ENCODE measurements at regions not wholly inside any gene's neighbourhood (a gene's known extent, or its start where the extent isn't known, plus 50 kb on each side); places are given as distances from the start of the nearest gene placed in this dataset.

DNA sequence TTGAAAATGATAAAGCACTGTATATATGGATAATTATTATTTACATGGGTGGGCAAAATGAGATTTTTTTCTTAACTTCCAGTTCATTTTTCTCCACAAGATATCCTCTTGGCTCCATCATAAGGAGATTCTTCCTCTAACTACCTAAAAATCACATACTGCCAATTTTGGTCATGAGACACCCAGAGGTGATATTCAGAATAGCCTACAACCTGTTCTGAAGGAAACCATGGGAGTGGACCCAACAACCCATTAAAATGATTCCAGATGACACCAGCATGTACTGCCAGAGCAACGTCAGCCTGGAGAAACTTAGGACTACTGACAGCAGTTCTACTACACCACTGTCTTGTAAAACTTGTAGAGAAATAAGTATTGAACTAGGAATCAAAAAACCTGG, 136.3 kb upstream of the TMPO start:
- TF ChIP-seq, protein P1, sequence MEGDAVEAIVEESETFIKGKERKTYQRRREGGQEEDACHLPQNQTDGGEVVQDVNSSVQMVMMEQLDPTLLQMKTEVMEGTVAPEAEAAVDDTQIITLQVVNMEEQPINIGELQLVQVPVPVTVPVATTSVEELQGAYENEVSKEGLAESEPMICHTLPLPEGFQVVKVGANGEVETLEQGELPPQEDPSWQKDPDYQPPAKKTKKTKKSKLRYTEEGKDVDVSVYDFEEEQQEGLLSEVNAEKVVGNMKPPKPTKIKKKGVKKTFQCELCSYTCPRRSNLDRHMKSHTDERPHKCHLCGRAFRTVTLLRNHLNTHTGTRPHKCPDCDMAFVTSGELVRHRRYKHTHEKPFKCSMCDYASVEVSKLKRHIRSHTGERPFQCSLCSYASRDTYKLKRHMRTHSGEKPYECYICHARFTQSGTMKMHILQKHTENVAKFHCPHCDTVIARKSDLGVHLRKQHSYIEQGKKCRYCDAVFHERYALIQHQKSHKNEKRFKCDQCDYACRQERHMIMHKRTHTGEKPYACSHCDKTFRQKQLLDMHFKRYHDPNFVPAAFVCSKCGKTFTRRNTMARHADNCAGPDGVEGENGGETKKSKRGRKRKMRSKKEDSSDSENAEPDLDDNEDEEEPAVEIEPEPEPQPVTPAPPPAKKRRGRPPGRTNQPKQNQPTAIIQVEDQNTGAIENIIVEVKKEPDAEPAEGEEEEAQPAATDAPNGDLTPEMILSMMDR (IDR thresholded peaks at IDR 0.05): no peak
- TF ChIP-seq EZH2 (IDR thresholded peaks at IDR 0.05; ENCODE audit: borderline replicate concordance, insufficient read depth, low read depth, low read length, poor library complexity, severe bottlenecking): no peak
